ENCODE measurements at regions not wholly inside any gene's neighbourhood (a gene's known extent, or its start where the extent isn't known, plus 50 kb on each side); places are given as distances from the start of the nearest gene placed in this dataset.

DNA sequence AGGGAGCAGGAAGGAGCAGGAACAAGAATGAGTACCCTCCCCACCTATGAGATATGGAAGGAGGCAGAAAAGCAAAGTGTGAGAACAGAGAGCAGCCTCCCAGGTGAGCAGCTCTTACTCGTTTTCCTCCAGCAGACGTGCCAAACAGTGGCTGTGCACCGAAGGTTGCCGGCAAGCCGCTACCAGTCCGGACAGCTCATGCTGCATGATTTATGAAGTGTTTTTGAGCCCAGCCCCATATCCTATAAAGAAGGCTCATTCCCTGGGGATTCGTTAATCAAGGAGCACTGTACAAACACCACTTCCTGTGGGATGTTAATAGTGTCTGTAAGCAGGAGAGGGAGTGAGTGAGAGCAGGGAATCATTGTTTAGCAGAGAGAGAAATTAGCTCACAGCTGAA is 118.3 kb upstream of the FOXB1 start:
- TF ChIP-seq TAF1 (IDR thresholded peaks at IDR 0.05; ENCODE audit: low read depth) (no peak), EP300 (IDR thresholded peaks at IDR 0.05; ENCODE audit: borderline replicate concordance) (no peak), TCF12 (IDR thresholded peaks at IDR 0.05; ENCODE audit: low read depth) (no peak), FOXM1 (IDR thresholded peaks at IDR 0.05; ENCODE audit: borderline replicate concordance, low read depth) (no peak), TEAD4 (IDR thresholded peaks at IDR 0.05) (no peak), CEBPB (IDR thresholded peaks at IDR 0.05) (no peak), CREB1 (IDR thresholded peaks at IDR 0.05; ENCODE audit: low read depth) (no peak), YY1 (IDR thresholded peaks at IDR 0.05; ENCODE audit: low read depth) (no peak), REST (IDR thresholded peaks at IDR 0.05; ENCODE audit: low read depth) (no peak), RAD21 (IDR thresholded peaks at IDR 0.05; ENCODE audit: low read depth) (no peak)
- TF ChIP-seq, protein P1, sequence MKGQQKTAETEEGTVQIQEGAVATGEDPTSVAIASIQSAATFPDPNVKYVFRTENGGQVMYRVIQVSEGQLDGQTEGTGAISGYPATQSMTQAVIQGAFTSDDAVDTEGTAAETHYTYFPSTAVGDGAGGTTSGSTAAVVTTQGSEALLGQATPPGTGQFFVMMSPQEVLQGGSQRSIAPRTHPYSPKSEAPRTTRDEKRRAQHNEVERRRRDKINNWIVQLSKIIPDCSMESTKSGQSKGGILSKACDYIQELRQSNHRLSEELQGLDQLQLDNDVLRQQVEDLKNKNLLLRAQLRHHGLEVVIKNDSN (IDR thresholded peaks at IDR 0.05): no peak

Measured in Ishikawa (cell line).